Nephron (organoid): ENCODE measurements at regions not wholly inside any gene's neighbourhood (a gene's known extent, or its start where the extent isn't known, plus 50 kb on each side); places are given as distances from the start of the nearest gene placed in this dataset.

Experiments
- H3K27ac Mint-ChIP-seq, 3 experiments: 2 replicates each; pipeline ENCODE4 v1.8.0; 2020; ENCODE audit warnings: mixed read lengths in 3 of 3, mild to moderate bottlenecking in 2 of 3, moderate library complexity in 1 of 3
- H3K27me3 Mint-ChIP-seq: 2 replicates; pipeline ENCODE4 v1.8.0; 2021; ENCODE audit warnings: low read depth, mild to moderate bottlenecking, moderate library complexity, mixed read lengths
- H3K36me3 Mint-ChIP-seq: 2 replicates; pipeline ENCODE4 v1.8.0; 2020; ENCODE audit warnings: low read depth, mixed read lengths
- H3K4me1 Mint-ChIP-seq: 2 replicates; pipeline ENCODE4 v1.8.0; 2020; ENCODE audit warnings: mixed read lengths
- H3K4me3 Mint-ChIP-seq, 3 experiments: 2 replicates each; pipeline ENCODE4 v1.8.0; 2020; ENCODE audit warnings: mild to moderate bottlenecking in 3 of 3, mixed read lengths in 3 of 3, moderate library complexity in 2 of 3
- H3K9me3 Mint-ChIP-seq: 2 replicates; pipeline ENCODE4 v1.8.0; 2020; ENCODE audit warnings: mixed read lengths
- TF ChIP-seq, protein P1 (sequence below), 3 experiments: fragments of 200-600 bp; sonication (generic); IDR thresholded peaks; one replicate each; pipeline ENCODE4 v1.5.0; 2021; ENCODE audit warnings: antibody characterized with exemption in 3 of 3; ENCODE audit not compliant: unreplicated experiment in 3 of 3

GRCh38 chr18:46273861-46274260 lies 169.7 kb downstream of the HAUS1 start:
- TF ChIP-seq, protein P1, sequence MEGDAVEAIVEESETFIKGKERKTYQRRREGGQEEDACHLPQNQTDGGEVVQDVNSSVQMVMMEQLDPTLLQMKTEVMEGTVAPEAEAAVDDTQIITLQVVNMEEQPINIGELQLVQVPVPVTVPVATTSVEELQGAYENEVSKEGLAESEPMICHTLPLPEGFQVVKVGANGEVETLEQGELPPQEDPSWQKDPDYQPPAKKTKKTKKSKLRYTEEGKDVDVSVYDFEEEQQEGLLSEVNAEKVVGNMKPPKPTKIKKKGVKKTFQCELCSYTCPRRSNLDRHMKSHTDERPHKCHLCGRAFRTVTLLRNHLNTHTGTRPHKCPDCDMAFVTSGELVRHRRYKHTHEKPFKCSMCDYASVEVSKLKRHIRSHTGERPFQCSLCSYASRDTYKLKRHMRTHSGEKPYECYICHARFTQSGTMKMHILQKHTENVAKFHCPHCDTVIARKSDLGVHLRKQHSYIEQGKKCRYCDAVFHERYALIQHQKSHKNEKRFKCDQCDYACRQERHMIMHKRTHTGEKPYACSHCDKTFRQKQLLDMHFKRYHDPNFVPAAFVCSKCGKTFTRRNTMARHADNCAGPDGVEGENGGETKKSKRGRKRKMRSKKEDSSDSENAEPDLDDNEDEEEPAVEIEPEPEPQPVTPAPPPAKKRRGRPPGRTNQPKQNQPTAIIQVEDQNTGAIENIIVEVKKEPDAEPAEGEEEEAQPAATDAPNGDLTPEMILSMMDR (IDR thresholded peaks at IDR 0.05; ENCODE audit: unreplicated experiment in 3 of 3) = no peak
- Mint-ChIP-seq H3K4me1 (peaks cover 7% of the 10 kb centered on the region), H3K27ac (no peak overlapping the region), H3K27me3 (no peaks in the 10 kb centered on the region), H3K9me3 (no peaks in the 10 kb centered on the region), H3K4me3 (no peak overlapping the region), H3K36me3 (no peaks in the 10 kb centered on the region)

DNA sequence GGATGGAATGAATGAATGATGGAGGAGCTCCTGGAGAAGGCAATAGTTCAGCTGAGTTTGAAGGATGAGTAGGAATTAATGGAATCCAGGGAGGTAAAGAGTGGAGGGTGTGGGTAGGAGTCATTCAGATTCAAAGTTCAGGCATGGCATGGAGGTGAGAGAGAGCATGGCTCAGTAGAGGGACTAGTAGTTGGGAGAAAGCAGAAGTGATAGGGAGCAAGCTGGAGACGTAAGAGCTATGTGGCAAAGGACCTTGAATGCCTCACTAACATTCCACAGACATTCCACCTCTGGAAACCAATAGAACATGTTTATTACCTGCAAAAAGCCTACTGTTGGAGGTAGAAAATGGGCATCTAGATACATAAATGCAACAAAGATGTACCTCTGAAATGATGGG lies 170.1 kb downstream of the HAUS1 start:
- TF ChIP-seq, protein P1 (IDR thresholded peaks at IDR 0.05; ENCODE audit: unreplicated experiment in 3 of 3) = no peak
- Mint-ChIP-seq H3K27me3 (no peaks in the 10 kb centered on the region), H3K36me3 (no peaks in the 10 kb centered on the region), H3K4me3 (no peak overlapping the region), H3K9me3 (no peaks in the 10 kb centered on the region), H3K4me1 (peaks cover 9% of the 10 kb centered on the region), H3K27ac (no peak overlapping the region)

DNA sequence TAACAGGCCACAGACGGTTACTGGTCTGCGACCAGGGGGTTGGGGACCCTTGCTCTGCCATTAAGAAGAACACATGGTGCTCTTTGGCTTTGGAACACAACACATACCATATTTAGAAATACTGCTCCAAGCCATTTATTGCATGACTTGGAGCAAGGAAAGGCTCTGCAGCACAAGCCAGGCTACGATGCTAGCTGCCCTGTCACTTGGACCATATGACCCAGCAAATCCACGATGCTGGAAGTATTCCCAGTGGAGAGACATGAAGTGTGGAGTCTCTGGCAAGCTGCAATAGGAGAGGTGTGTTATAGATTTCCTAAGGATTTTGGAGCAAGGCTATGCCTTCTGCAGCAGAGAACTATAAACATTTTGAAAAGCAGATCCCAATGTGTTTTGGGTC lies 171.2 kb downstream of the HAUS1 start:
- Mint-ChIP-seq H3K27ac (no peak overlapping the region), H3K9me3 (no peaks in the 10 kb centered on the region), H3K36me3 (no peaks in the 10 kb centered on the region), H3K4me3 (no peak overlapping the region), H3K27me3 (no peaks in the 10 kb centered on the region), H3K4me1 (peaks cover 9% of the 10 kb centered on the region)
- TF ChIP-seq, protein P1 (IDR thresholded peaks at IDR 0.05; ENCODE audit: unreplicated experiment in 3 of 3) = no peak

GRCh38 chr18:46276748-46277147 lies 172.6 kb downstream of the HAUS1 start:
- Mint-ChIP-seq H3K4me3 (no peak overlapping the region), H3K9me3 (no peaks in the 10 kb centered on the region), H3K4me1 (peaks cover 9% of the 10 kb centered on the region), H3K36me3 (no peaks in the 10 kb centered on the region), H3K27ac (no peak overlapping the region), H3K27me3 (no peaks in the 10 kb centered on the region)
- TF ChIP-seq, protein P1 (IDR thresholded peaks at IDR 0.05; ENCODE audit: unreplicated experiment in 3 of 3) = no peak

- TF ChIP-seq, protein P1 (IDR thresholded peaks at IDR 0.05; ENCODE audit: unreplicated experiment in 3 of 3) = no peak
- H3K4me1 Mint-ChIP-seq = peaks cover 14% of the 10 kb centered on the region
- no peak overlapping the region for H3K4me3 Mint-ChIP-seq
- H3K36me3 Mint-ChIP-seq = no peaks in the 10 kb centered on the region
- H3K27ac Mint-ChIP-seq = no peak overlapping the region
- H3K9me3 Mint-ChIP-seq = no peaks in the 10 kb centered on the region
- H3K27me3 Mint-ChIP-seq = no peaks in the 10 kb centered on the region
Observed at GRCh38 chr18:46278481-46279465, 174.6 kb downstream of the HAUS1 start.

DNA sequence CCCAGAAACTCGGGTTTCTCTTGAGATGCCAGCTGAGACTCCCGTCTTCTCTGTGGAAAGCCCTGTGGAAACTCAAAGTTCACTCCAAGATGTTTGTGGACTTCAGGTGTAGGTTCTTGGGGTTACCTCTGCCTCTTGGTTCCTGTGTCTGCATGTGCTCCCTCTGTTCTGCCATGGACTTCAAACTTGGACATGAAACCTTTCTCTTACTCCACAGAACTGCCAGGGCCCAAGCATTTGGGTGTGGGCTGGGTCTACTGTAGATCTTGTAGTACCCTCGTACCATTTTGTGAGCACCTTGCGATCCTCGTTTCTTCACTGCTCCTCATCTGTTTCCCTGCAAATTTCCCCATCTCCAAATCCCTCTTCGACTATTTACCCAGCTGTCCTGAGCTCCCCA lies 175.5 kb downstream of the HAUS1 start:
- no peak overlapping the region for H3K4me3 Mint-ChIP-seq
- H3K4me1 Mint-ChIP-seq = peaks cover 14% of the 10 kb centered on the region
- no peaks in the 10 kb centered on the region for H3K36me3 Mint-ChIP-seq
- H3K9me3 Mint-ChIP-seq = no peaks in the 10 kb centered on the region
- H3K27me3 Mint-ChIP-seq = no peaks in the 10 kb centered on the region
- TF ChIP-seq, protein P1 (IDR thresholded peaks at IDR 0.05; ENCODE audit: unreplicated experiment in 3 of 3) = no peak
- H3K27ac Mint-ChIP-seq = no peak overlapping the region
